ENCODE measurements at regions not wholly inside any gene's neighbourhood (a gene's known extent, or its start where the extent isn't known, plus 50 kb on each side); places are given as distances from the start of the nearest gene placed in this dataset.

DNA sequence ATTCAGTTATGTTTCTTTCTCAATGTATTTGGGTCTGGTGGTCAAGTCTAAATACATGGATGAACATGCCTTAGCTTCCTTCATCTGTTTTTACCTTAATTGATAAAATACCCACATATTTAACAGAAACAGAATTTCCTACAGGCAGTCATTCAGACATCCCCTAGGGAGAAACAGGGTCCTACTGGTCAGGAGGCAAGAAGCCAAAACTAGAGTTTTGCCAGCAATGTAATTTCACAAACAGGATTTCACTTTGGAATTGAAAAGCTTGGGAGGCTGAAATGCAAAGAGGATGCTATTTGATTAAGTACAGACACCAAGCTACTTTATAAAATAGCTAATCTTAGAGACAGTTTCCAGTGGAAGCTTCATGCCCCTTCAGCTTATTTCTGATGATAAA, 224.2 kb downstream of the SIPA1L2 start:
- Histone ChIP-seq H3K27ac (no peak overlapping the region), H3K27me3 (replicated peaks) (no peaks in the 10 kb centered on the region), H3K36me3 (replicated peaks) (no peaks in the 10 kb centered on the region), H3K4me3 (ENCODE audit: low read depth, low read length) (no peak overlapping the region)
- DNase-seq, result no peak
- TF ChIP-seq, protein P1, sequence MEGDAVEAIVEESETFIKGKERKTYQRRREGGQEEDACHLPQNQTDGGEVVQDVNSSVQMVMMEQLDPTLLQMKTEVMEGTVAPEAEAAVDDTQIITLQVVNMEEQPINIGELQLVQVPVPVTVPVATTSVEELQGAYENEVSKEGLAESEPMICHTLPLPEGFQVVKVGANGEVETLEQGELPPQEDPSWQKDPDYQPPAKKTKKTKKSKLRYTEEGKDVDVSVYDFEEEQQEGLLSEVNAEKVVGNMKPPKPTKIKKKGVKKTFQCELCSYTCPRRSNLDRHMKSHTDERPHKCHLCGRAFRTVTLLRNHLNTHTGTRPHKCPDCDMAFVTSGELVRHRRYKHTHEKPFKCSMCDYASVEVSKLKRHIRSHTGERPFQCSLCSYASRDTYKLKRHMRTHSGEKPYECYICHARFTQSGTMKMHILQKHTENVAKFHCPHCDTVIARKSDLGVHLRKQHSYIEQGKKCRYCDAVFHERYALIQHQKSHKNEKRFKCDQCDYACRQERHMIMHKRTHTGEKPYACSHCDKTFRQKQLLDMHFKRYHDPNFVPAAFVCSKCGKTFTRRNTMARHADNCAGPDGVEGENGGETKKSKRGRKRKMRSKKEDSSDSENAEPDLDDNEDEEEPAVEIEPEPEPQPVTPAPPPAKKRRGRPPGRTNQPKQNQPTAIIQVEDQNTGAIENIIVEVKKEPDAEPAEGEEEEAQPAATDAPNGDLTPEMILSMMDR (IDR thresholded peaks at IDR 0.05; ENCODE audit: low read depth, low read length, missing control alignments), result no peak
- in situ Hi-C loops (cut with HindIII; ENCODE audit: low pct_ligation_motif_present, low sequenced_read_pairs), result no loop called here

DNA sequence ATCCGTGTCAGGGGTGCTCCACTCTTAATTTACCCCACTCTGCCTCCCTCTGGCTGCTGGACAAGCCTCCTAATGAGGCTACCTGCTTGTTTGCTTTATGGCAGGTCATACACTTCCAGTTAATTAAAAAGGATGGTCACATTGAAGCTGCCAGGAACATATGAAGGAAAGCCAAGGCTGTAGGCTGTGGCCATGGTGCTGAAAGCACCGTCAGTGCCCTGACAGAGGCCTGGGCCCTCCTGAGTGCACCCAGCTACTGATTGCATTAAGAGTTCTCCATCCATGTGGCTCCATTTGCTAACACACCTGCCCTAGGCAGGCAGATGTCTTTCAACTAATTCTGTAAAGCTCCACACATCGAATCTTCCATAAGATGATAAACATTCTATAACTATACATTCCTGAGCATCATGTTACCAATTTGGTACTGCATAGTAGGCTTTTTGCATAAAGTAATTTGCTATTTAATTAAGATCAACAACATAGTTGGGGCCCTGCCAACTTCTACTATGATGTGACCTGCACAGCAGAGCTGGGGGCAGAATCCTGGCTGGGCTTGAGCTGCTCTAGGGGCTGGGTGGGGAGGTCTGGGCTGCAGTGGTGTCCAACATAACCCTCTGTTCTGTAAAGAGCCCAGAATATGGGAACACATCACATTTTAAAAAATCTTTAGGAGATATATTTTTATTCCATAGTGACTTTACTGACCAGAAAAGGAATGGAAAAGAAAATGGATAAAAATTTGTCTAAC, 224.8 kb downstream of the SIPA1L2 start:
- H3K36me3 ChIP-seq (replicated peaks), result no peaks in the 10 kb centered on the region
- in situ Hi-C loops (cut with HindIII; ENCODE audit: low pct_ligation_motif_present, low sequenced_read_pairs), result no loop called here
- H3K27me3 ChIP-seq (replicated peaks), result no peaks in the 10 kb centered on the region
- H3K4me3 ChIP-seq (ENCODE audit: low read depth, low read length), result no peak overlapping the region
- no peak for DNase-seq
- H3K27ac ChIP-seq, result no peak overlapping the region
- TF ChIP-seq, protein P1 (IDR thresholded peaks at IDR 0.05; ENCODE audit: low read depth, low read length, missing control alignments), result no peak

DNA sequence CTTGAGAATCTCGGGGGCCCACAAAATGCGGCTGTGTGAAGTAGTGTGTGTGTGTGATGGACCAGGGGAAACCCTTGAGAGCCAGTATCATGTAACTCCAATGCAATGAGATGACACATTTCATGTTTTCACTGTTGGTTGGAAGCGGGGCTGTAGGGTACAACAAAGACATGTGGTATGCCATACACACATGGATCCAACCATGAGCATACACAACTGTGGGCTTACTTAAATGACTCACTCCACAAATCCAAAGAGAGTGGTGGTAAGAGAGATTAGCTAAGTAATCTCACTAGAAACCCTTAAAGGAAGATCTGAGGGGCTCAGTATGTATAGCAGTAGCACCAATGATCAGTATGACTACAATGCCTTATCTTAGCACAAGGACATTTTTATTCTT, 225.7 kb downstream of the SIPA1L2 start:
- TF ChIP-seq, protein P1 (IDR thresholded peaks at IDR 0.05; ENCODE audit: low read depth, low read length, missing control alignments), result no peak
- DNase-seq, result no peak
- no peaks in the 10 kb centered on the region for H3K27me3 ChIP-seq (replicated peaks)
- in situ Hi-C loops (cut with HindIII; ENCODE audit: low pct_ligation_motif_present, low sequenced_read_pairs), result no loop called here
- no peaks in the 10 kb centered on the region for H3K36me3 ChIP-seq (replicated peaks)
- no peak overlapping the region for H3K4me3 ChIP-seq (ENCODE audit: low read depth, low read length)
- H3K27ac ChIP-seq, result no peak overlapping the region

DNA sequence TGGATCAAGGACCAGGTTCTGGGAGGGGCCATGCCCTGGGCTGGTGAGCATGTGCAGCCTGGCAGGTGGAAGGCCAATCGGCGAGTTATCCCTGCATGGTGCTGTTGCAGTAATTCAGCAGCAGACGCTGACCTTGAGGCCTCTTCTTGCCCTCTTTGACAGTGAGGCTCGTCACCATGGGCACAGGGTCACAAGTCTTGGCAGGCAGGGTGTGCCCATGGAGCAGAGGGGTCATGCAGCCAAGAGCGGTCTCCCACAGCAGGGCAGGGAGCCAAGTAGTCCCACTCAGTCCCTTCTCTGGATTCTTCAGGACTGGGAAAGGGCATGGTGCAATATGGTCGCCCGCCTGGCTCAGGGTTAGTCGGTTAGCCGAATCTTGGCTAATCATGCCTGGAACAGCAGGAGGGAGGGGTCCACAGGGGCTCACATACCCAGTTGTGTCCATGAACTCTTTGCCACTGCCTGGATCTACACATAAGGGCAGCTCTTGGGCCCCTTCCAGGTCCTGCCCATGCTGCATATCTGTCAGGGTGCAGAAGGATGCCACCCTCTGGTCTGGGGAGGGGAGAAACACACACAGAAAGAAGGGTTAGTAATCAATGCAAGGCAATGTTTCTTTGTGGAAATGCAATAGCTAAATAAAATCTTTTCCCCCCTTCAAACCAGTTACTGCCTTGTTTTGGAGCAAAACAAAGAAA, 226.8 kb downstream of the SIPA1L2 start:
- no peaks in the 10 kb centered on the region for H3K36me3 ChIP-seq (replicated peaks)
- TF ChIP-seq, protein P1 (IDR thresholded peaks at IDR 0.05; ENCODE audit: low read depth, low read length, missing control alignments), result no peak
- no peak for DNase-seq
- H3K27me3 ChIP-seq (replicated peaks), result no peaks in the 10 kb centered on the region
- no peak overlapping the region for H3K4me3 ChIP-seq (ENCODE audit: low read depth, low read length)
- in situ Hi-C loops (cut with HindIII; ENCODE audit: low pct_ligation_motif_present, low sequenced_read_pairs), result no loop called here
- no peak overlapping the region for H3K27ac ChIP-seq

DNA sequence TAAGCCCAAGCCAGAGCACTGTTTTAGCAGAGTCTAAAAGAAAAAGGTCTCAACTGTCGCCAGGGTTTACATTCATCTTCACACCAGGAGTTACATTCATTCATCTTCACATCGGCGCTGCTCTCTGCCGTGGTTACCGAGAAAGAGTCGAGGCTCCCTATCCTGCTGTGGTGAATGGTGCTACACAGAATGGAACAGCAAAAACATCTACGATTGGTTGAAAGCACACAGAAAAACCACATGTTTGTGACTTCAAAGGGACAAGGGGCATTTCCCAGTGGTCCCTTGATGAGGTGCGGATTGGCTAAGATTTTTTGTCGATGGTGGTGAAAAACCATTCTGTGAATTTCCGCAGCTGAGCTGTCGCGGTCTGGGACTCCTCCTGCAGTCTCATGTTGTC, 231.1 kb downstream of the SIPA1L2 start:
- no peak for DNase-seq
- H3K27me3 ChIP-seq (replicated peaks), result no peaks in the 10 kb centered on the region
- no peak overlapping the region for H3K4me3 ChIP-seq (ENCODE audit: low read depth, low read length)
- TF ChIP-seq, protein P1 (IDR thresholded peaks at IDR 0.05; ENCODE audit: low read depth, low read length, missing control alignments), result no peak
- no peaks in the 10 kb centered on the region for H3K36me3 ChIP-seq (replicated peaks)
- H3K27ac ChIP-seq, result no peak overlapping the region
- in situ Hi-C loops (cut with HindIII; ENCODE audit: low pct_ligation_motif_present, low sequenced_read_pairs), result no loop called here
